Activated T-cell treated with anti-CD3 and anti-CD28 coated beads for 24 hours (primary cell): ENCODE measurements at regions not wholly inside any gene's neighbourhood (a gene's known extent, or its start where the extent isn't known, plus 50 kb on each side); places are given as distances from the start of the nearest gene placed in this dataset.
"Not testable (repeated sequence)": the region's sequence is repeated elsewhere in the genome, so short reads cannot be mapped to it uniquely, and the experiment has no call there.

Source experiments
- DNase-seq: peaks from one replicate; pipeline ENCODE4 v3.0.0-alpha.2; 2020; ENCODE audit warnings: low read depth

GRCh38 chr6:99668036-99668705 is 61.5 kb downstream of the PRDM13 start:
- no peak for DNase-seq

- no peak for DNase-seq
These were observed 83.5 kb downstream of the PRDM13 start for GRCh38 chr6:99689916-99690685.

- not testable (repeated sequence) for DNase-seq
These were observed 95.7 kb downstream of the PRDM13 start for GRCh38 chr6:99702287-99702686.

GRCh38 chr6:99709062-99709461 is 102.4 kb downstream of the PRDM13 start:
- DNase-seq: no peak

GRCh38 chr6:99711302-99711701 is 104.7 kb downstream of the PRDM13 start:
- DNase-seq: no peak

- DNase-seq: no peak
These were observed 105.3 kb downstream of the PRDM13 start for GRCh38 chr6:99711925-99712324.

- DNase-seq: no peak
These were observed 105.9 kb downstream of the PRDM13 start for GRCh38 chr6:99712519-99712918.

- not testable (repeated sequence) for DNase-seq
These were observed 115.4 kb downstream of the PRDM13 start for GRCh38 chr6:99722043-99722442.

- not testable (repeated sequence) for DNase-seq
These were observed 123.6 kb downstream of the PRDM13 start for GRCh38 chr6:99730237-99730636.

GRCh38 chr6:99736302-99736701 is 129.7 kb downstream of the PRDM13 start:
- DNase-seq: no peak

- DNase-seq: no peak
These were observed 132.9 kb downstream of the PRDM13 start for GRCh38 chr6:99739526-99739925.

- DNase-seq: no peak
These were observed 134.5 kb downstream of the PRDM13 start for GRCh38 chr6:99741092-99741491.

- no peak for DNase-seq
These were observed 137.0 kb downstream of the PRDM13 start for GRCh38 chr6:99743647-99744046.

- DNase-seq: no peak
These were observed 139.0 kb downstream of the PRDM13 start for GRCh38 chr6:99745651-99746050.

- DNase-seq: peak; percentile 39
These were observed 139.7 kb downstream of the PRDM13 start for GRCh38 chr6:99746261-99746895.

- no peak for DNase-seq
These were observed 155.1 kb downstream of the PRDM13 start for GRCh38 chr6:99761711-99762110.

- no peak for DNase-seq
These were observed 161.5 kb downstream of the PRDM13 start for GRCh38 chr6:99768166-99768565.

GRCh38 chr6:99779631-99780555 is 173.3 kb downstream of the PRDM13 start:
- DNase-seq: no peak

GRCh38 chr6:99780556-99780885 is 173.9 kb downstream of the PRDM13 start:
- no peak for DNase-seq

- no peak for DNase-seq
These were observed 183.1 kb downstream of the PRDM13 start for GRCh38 chr6:99789767-99790166.

- DNase-seq: no peak
These were observed 184.0 kb downstream of the PRDM13 start for GRCh38 chr6:99790679-99791078.

- DNase-seq: no peak
These were observed 192.2 kb downstream of the MCHR2 start for GRCh38 chr6:99801805-99802204.
